NT2/D1 (cell line): ENCODE measurements at regions not wholly inside any gene's neighbourhood (a gene's known extent, or its start where the extent isn't known, plus 50 kb on each side); places are given as distances from the start of the nearest gene placed in this dataset.

Experiments used
- YY1 ChIP-seq: IDR thresholded peaks from 2 replicates; pipeline ENCODE4 v1.6.1; 2011; ENCODE audit not compliant: insufficient read length, insufficient read depth
- ZNF274 ChIP-seq: IDR thresholded peaks from 2 replicates; pipeline ENCODE4 v1.6.1; 2011; ENCODE audit warnings: mild to moderate bottlenecking, low read depth, low read length

GRCh38 chr6:77334093-77334492 lies 129.2 kb downstream of the HTR1B start:
- TF ChIP-seq ZNF274 (no peak), YY1 (no peak)
